ENCODE measurements at regions not wholly inside any gene's neighbourhood (a gene's known extent, or its start where the extent isn't known, plus 50 kb on each side); places are given as distances from the start of the nearest gene placed in this dataset.
"Not testable (repeated sequence)": the region's sequence is repeated elsewhere in the genome, so short reads cannot be mapped to it uniquely, and the experiment has no call there.

- TF ChIP-seq SUZ12 (IDR thresholded peaks at IDR 0.05; ENCODE audit: extremely low read depth, insufficient read depth, insufficient read length); YY1 (IDR thresholded peaks at IDR 0.05; ENCODE audit: insufficient read depth, insufficient read length); ZNF274 (IDR thresholded peaks at IDR 0.05; ENCODE audit: low read depth, low read length): not testable (repeated sequence)
Observed at GRCh38 chr7:142627223-142627622, 122.0 kb upstream of the PRSS1 start.
